GM18873 (cell line): ENCODE measurements at regions not wholly inside any gene's neighbourhood (a gene's known extent, or its start where the extent isn't known, plus 50 kb on each side); places are given as distances from the start of the nearest gene placed in this dataset.

Experiments used
- ATAC-seq: cut with Tn5 transposase; IDR thresholded peaks from one replicate; pipeline ENCODE4 v1.9.1; 2021; ENCODE audit warnings: mild to moderate bottlenecking, moderate library complexity, moderate number of reproducible peaks; ENCODE audit not compliant: unreplicated experiment, low FRiP score

GRCh38 chr12:63321373-63321772 is 170.4 kb upstream of the AVPR1A start:
- ATAC-seq, result no peak

GRCh38 chr12:63319936-63320633 is 169.1 kb upstream of the AVPR1A start:
- ATAC-seq, result no peak

- ATAC-seq, result peak; percentile 64
These were observed 168.4 kb upstream of the AVPR1A start for GRCh38 chr12:63319386-63319785.

- no peak for ATAC-seq
These were observed 167.9 kb upstream of the AVPR1A start for GRCh38 chr12:63318933-63319332.

- ATAC-seq, result no peak
These were observed 167.3 kb upstream of the AVPR1A start for GRCh38 chr12:63318313-63318712.

- ATAC-seq, result no peak
These were observed 166.9 kb upstream of the AVPR1A start for GRCh38 chr12:63317880-63318279.

- ATAC-seq, result no peak
These were observed 166.4 kb upstream of the AVPR1A start for GRCh38 chr12:63317286-63317846.

GRCh38 chr12:63313139-63313538 is 162.1 kb upstream of the AVPR1A start:
- peak; percentile 75 for ATAC-seq

GRCh38 chr12:63308671-63309070 is 157.7 kb upstream of the AVPR1A start:
- no peak for ATAC-seq

GRCh38 chr12:63307849-63308248 is 156.8 kb upstream of the AVPR1A start:
- ATAC-seq, result no peak

GRCh38 chr12:63305901-63306875 is 155.2 kb upstream of the AVPR1A start:
- ATAC-seq, result no peak

GRCh38 chr12:63304887-63305316 is 153.9 kb upstream of the AVPR1A start:
- ATAC-seq, result peak; percentile 52

GRCh38 chr12:63302941-63303536 is 152.0 kb upstream of the AVPR1A start:
- peak; percentile 17 for ATAC-seq

- ATAC-seq, result peak; percentile 74
These were observed 151.4 kb upstream of the AVPR1A start for GRCh38 chr12:63302269-63302940.

GRCh38 chr12:63301311-63301710 is 150.3 kb upstream of the AVPR1A start:
- ATAC-seq, result no peak

GRCh38 chr12:63298386-63298930 is 147.5 kb upstream of the AVPR1A start:
- ATAC-seq, result no peak

GRCh38 chr12:63294327-63294632 is 143.3 kb upstream of the AVPR1A start:
- ATAC-seq, result peak; percentile 90

- no peak for ATAC-seq
These were observed 141.6 kb upstream of the AVPR1A start for GRCh38 chr12:63292471-63293221.
